ENCODE measurements at regions not wholly inside any gene's neighbourhood (a gene's known extent, or its start where the extent isn't known, plus 50 kb on each side); places are given as distances from the start of the nearest gene placed in this dataset.

- H3K4me1 Mint-ChIP-seq, result no peaks in the 10 kb centered on the region
- DNase-seq (no peak), ATAC-seq (no peak)
- peaks cover 7 to 22% of the 10 kb centered on the region in 2 donors for H3K9me3 Mint-ChIP-seq
- no peak overlapping the region for H3K27ac Mint-ChIP-seq
- H3K4me3 Mint-ChIP-seq, result no peak overlapping the region
- H3K27me3 Mint-ChIP-seq, result peaks cover 13% of the 10 kb centered on the region
These were observed 197.5 kb downstream of the C7orf25 start for GRCh38 chr7:42714356-42714755.

- H3K9me3 Mint-ChIP-seq, result peaks cover 0 to 7% of the 10 kb centered on the region in 2 donors
- peaks cover 6% of the 10 kb centered on the region for H3K27me3 Mint-ChIP-seq
- no peak overlapping the region for H3K27ac Mint-ChIP-seq
- DNase-seq (no peak), ATAC-seq (no peak)
- no peak overlapping the region for H3K4me3 Mint-ChIP-seq
- H3K4me1 Mint-ChIP-seq, result no peaks in the 10 kb centered on the region
These were observed 202.6 kb downstream of the C7orf25 start for GRCh38 chr7:42709284-42709683.

- Mint-ChIP-seq H3K27ac (no peak overlapping the region), H3K9me3 (no peaks in the 10 kb centered on the region), H3K4me1 (no peaks in the 10 kb centered on the region), H3K27me3 (peaks cover 6% of the 10 kb centered on the region), H3K4me3 (no peak overlapping the region)
- ATAC-seq (no peak), DNase-seq (no peak)
These were observed 207.2 kb downstream of the C7orf25 start for GRCh38 chr7:42704710-42705109.

GRCh38 chr7:42702647-42703046 lies 209.2 kb downstream of the C7orf25 start:
- Mint-ChIP-seq H3K27me3 (no peaks in the 10 kb centered on the region), H3K4me3 (no peak overlapping the region), H3K27ac (no peak overlapping the region), H3K9me3 (no peaks in the 10 kb centered on the region), H3K4me1 (no peaks in the 10 kb centered on the region)
- no peak for ATAC-seq
- no peak for DNase-seq

- H3K27me3 Mint-ChIP-seq, result no peaks in the 10 kb centered on the region
These were observed 211.2 kb downstream of the C7orf25 start for GRCh38 chr7:42700406-42701327.

GRCh38 chr7:42699380-42700178 lies 212.3 kb downstream of the C7orf25 start:
- DNase-seq (no peak), ATAC-seq (no peak)
- H3K27ac Mint-ChIP-seq, result no peak overlapping the region
- no peaks in the 10 kb centered on the region for H3K9me3 Mint-ChIP-seq
- H3K4me1 Mint-ChIP-seq, result no peaks in the 10 kb centered on the region
- H3K4me3 Mint-ChIP-seq, result no peak overlapping the region
- no peaks in the 10 kb centered on the region for H3K27me3 Mint-ChIP-seq

More at GRCh38 chr7:42700406-42701327, 211.2 kb downstream of the C7orf25 start:
- no peaks in the 10 kb centered on the region for H3K4me1 Mint-ChIP-seq
- no peak for DNase-seq
- ATAC-seq, result no peak
- H3K9me3 Mint-ChIP-seq, result no peaks in the 10 kb centered on the region
- H3K4me3 Mint-ChIP-seq, result no peak overlapping the region
- peak overlapping the region in 1 of 2 donors; percentile 57 for H3K27ac Mint-ChIP-seq

- Mint-ChIP-seq H3K9me3 (no peaks in the 10 kb centered on the region), H3K4me1 (no peaks in the 10 kb centered on the region), H3K4me3 (no peak overlapping the region), H3K27ac (no peak overlapping the region), H3K27me3 (no peaks in the 10 kb centered on the region)
- DNase-seq (no peak), ATAC-seq (no peak)
These were observed 213.1 kb downstream of the C7orf25 start for GRCh38 chr7:42698600-42699374.

GRCh38 chr7:42694894-42695507 lies 216.9 kb downstream of the C7orf25 start:
- Mint-ChIP-seq H3K27ac (no peak overlapping the region), H3K9me3 (no peaks in the 10 kb centered on the region), H3K4me1 (no peaks in the 10 kb centered on the region), H3K27me3 (peaks cover 5% of the 10 kb centered on the region), H3K4me3 (no peak overlapping the region)
- no peak for DNase-seq
- no peak for ATAC-seq

- H3K4me1 Mint-ChIP-seq, result no peaks in the 10 kb centered on the region
- no peak for ATAC-seq
- H3K4me3 Mint-ChIP-seq, result no peak overlapping the region
- H3K9me3 Mint-ChIP-seq, result no peaks in the 10 kb centered on the region
- no peak overlapping the region for H3K27ac Mint-ChIP-seq
- peaks cover 5% of the 10 kb centered on the region for H3K27me3 Mint-ChIP-seq
- no peak for DNase-seq
These were observed 218.1 kb downstream of the C7orf25 start for GRCh38 chr7:42693722-42694121.

GRCh38 chr7:42692621-42693020 lies 219.2 kb downstream of the C7orf25 start:
- Mint-ChIP-seq H3K4me3 (no peak overlapping the region), H3K4me1 (no peaks in the 10 kb centered on the region), H3K27ac (no peak overlapping the region), H3K9me3 (no peaks in the 10 kb centered on the region), H3K27me3 (peaks cover 5% of the 10 kb centered on the region)
- ATAC-seq (no peak), DNase-seq (no peak)

GRCh38 chr7:42690794-42691639 lies 220.9 kb downstream of the C7orf25 start:
- no peak for DNase-seq
- no peak overlapping the region for H3K4me3 Mint-ChIP-seq
- H3K4me1 Mint-ChIP-seq, result no peaks in the 10 kb centered on the region
- H3K27me3 Mint-ChIP-seq, result peaks cover 9% of the 10 kb centered on the region
- H3K27ac Mint-ChIP-seq, result no peak overlapping the region
- peaks cover 0 to 4% of the 10 kb centered on the region in 2 donors for H3K9me3 Mint-ChIP-seq
- no peak for ATAC-seq

GRCh38 chr7:42689626-42690025 lies 222.2 kb downstream of the C7orf25 start:
- Mint-ChIP-seq H3K27me3 (peaks cover 21% of the 10 kb centered on the region), H3K4me3 (no peak overlapping the region), H3K9me3 (peaks cover 0 to 11% of the 10 kb centered on the region in 2 donors), H3K27ac (no peak overlapping the region), H3K4me1 (no peaks in the 10 kb centered on the region)
- no peak for ATAC-seq
- no peak for DNase-seq

- Mint-ChIP-seq H3K27ac (no peak overlapping the region), H3K4me1 (no peaks in the 10 kb centered on the region), H3K27me3 (peaks cover 24% of the 10 kb centered on the region), H3K4me3 (no peak overlapping the region), H3K9me3 (peaks cover 0 to 13% of the 10 kb centered on the region in 2 donors)
- DNase-seq (no peak), ATAC-seq (no peak)
These were observed 223.9 kb downstream of the C7orf25 start for GRCh38 chr7:42688056-42688371.

- peaks cover 0 to 13% of the 10 kb centered on the region in 2 donors for H3K9me3 Mint-ChIP-seq
- no peak overlapping the region for H3K4me3 Mint-ChIP-seq
- peaks cover 24% of the 10 kb centered on the region for H3K27me3 Mint-ChIP-seq
- no peaks in the 10 kb centered on the region for H3K4me1 Mint-ChIP-seq
- ATAC-seq, result no peak
- no peak overlapping the region for H3K27ac Mint-ChIP-seq
- no peak for DNase-seq
These were observed 224.4 kb downstream of the C7orf25 start for GRCh38 chr7:42687211-42688055.
